ENCODE measurements at regions not wholly inside any gene's neighbourhood (a gene's known extent, or its start where the extent isn't known, plus 50 kb on each side); places are given as distances from the start of the nearest gene placed in this dataset.

- TF ChIP-seq CTCF (IDR thresholded peaks at IDR 0.05; ENCODE audit: low read length) (no peak), EZH2phosphoT487 (IDR thresholded peaks at IDR 0.05; ENCODE audit: low read length) (no peak)
Observed at GRCh38 chrX:117400005-117400404, 716.6 kb downstream of the KLHL13 start.
